ENCODE measurements at regions not wholly inside any gene's neighbourhood (a gene's known extent, or its start where the extent isn't known, plus 50 kb on each side); places are given as distances from the start of the nearest gene placed in this dataset.

GRCh38 chr18:57991552-57991951 lies 52.5 kb upstream of the NEDD4L start:
- H3K9ac ChIP-seq (ENCODE audit: extremely low read depth, insufficient read length, low read length): no peak overlapping the region
- H2BK20ac ChIP-seq (ENCODE audit: low read depth, low read length, poor library complexity, severe bottlenecking): no peak overlapping the region
- H3K4me1 ChIP-seq (ENCODE audit: insufficient read depth, low read length): no peaks in the 10 kb centered on the region
- H2BK12ac ChIP-seq (ENCODE audit: insufficient read length, low read depth, low read length): no peak overlapping the region
- no peak overlapping the region for H2BK120ac ChIP-seq (ENCODE audit: low read depth, low read length, poor library complexity, severe bottlenecking)
- Mint-ChIP-seq H3K36me3 (ENCODE audit: insufficient read depth in 1 of 3, low read depth in 3 of 3) (no peaks in the 10 kb centered on the region), H3K4me3 (no peak overlapping the region), H3K9me3 (no peaks in the 10 kb centered on the region), H3K4me1 (no peaks in the 10 kb centered on the region), H3K27me3 (ENCODE audit: low read depth) (peaks cover 2% of the 10 kb centered on the region), H3K27ac (no peak overlapping the region)
- H3K4ac ChIP-seq (ENCODE audit: low read depth, low read length): no peak overlapping the region
- H3K27ac ChIP-seq (ENCODE audit: insufficient read length, low read depth, low read length): no peak overlapping the region
- H4K91ac ChIP-seq (ENCODE audit: insufficient read length, low read depth, low read length): no peak overlapping the region
- H3K18ac ChIP-seq (ENCODE audit: insufficient read length, low read depth, low read length): no peak overlapping the region
- no peak overlapping the region for H3T11ph ChIP-seq (ENCODE audit: low read length)
- H2AFZ ChIP-seq (ENCODE audit: low read length): no peak overlapping the region
- H4K20me1 ChIP-seq (ENCODE audit: control insufficient read depth, insufficient read depth, insufficient read length): no peaks in the 10 kb centered on the region
- H3K4me2 ChIP-seq (ENCODE audit: insufficient read depth, insufficient read length, low read length): no peak overlapping the region
- no peak overlapping the region for H2BK5ac ChIP-seq (ENCODE audit: insufficient read length, low read length)
- no peak overlapping the region for H4K8ac ChIP-seq (replicated peaks; ENCODE audit: insufficient read length, low read depth, low read length)
- H3K14ac ChIP-seq (ENCODE audit: insufficient read depth, low read length): no peak overlapping the region
- no peaks in the 10 kb centered on the region for H3K9me3 ChIP-seq (ENCODE audit: control insufficient read depth, low read depth, low read length)
- no CpG with 5 or more reads among the region's 1 CpG for WGBS (ENCODE audit: extremely low coverage, insufficient read length, low lambda C conversion rate)
- no peak for TF ChIP-seq CTCF (conservative IDR thresholded peaks at IDR 0.05)
- H3K27me3 ChIP-seq (ENCODE audit: insufficient read depth, low read length): no peaks in the 10 kb centered on the region
- no peak for DNase-seq
- H3K56ac ChIP-seq (ENCODE audit: insufficient read length, low read depth, low read length): no peak overlapping the region
- no peaks in the 10 kb centered on the region for H3K23me2 ChIP-seq (ENCODE audit: insufficient read length, low read depth, low read length, poor library complexity, severe bottlenecking)
- no peaks in the 10 kb centered on the region for H3K79me2 ChIP-seq (ENCODE audit: insufficient read depth, low read length)
- H2BK15ac ChIP-seq (ENCODE audit: low read depth, low read length): no peak overlapping the region
- no peak overlapping the region for H3K23ac ChIP-seq (ENCODE audit: insufficient read length, low read depth, low read length)
- no peaks in the 10 kb centered on the region for H3K79me1 ChIP-seq (ENCODE audit: insufficient read depth, low read depth, low read length, poor library complexity, severe bottlenecking)
- H4K5ac ChIP-seq (ENCODE audit: insufficient read length, low read depth, low read length): no peak overlapping the region
- H2AK5ac ChIP-seq (ENCODE audit: insufficient read length, low read length): no peak overlapping the region

All from H9 (cell line).